ENCODE measurements at regions not wholly inside any gene's neighbourhood (a gene's known extent, or its start where the extent isn't known, plus 50 kb on each side); places are given as distances from the start of the nearest gene placed in this dataset.

DNA sequence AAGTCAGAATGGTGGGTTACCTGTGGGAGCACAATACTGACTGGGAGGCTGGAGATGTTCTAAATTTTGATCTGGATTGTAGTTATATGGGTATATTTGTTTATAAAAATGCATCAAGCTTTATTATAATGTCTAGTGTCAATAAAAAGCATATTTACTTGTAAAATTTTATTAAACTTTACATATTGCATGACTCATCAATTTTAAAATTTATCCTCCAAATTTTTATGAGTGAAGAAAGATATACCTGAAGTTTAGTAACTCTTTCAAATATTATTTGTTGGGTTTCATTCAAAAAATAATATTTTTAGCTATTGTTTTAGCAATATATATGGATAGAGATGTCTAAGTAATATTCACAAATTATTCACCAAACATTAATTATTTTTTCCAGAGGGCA, 103.0 kb downstream of the ANXA5 start:
- TF ChIP-seq, protein P1, sequence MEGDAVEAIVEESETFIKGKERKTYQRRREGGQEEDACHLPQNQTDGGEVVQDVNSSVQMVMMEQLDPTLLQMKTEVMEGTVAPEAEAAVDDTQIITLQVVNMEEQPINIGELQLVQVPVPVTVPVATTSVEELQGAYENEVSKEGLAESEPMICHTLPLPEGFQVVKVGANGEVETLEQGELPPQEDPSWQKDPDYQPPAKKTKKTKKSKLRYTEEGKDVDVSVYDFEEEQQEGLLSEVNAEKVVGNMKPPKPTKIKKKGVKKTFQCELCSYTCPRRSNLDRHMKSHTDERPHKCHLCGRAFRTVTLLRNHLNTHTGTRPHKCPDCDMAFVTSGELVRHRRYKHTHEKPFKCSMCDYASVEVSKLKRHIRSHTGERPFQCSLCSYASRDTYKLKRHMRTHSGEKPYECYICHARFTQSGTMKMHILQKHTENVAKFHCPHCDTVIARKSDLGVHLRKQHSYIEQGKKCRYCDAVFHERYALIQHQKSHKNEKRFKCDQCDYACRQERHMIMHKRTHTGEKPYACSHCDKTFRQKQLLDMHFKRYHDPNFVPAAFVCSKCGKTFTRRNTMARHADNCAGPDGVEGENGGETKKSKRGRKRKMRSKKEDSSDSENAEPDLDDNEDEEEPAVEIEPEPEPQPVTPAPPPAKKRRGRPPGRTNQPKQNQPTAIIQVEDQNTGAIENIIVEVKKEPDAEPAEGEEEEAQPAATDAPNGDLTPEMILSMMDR (IDR thresholded peaks at IDR 0.05): no peak
- no peak for TF ChIP-seq POLR2A (IDR thresholded peaks at IDR 0.05)

All from uterus (tissue), 2 donors.